ENCODE measurements at regions not wholly inside any gene's neighbourhood (a gene's known extent, or its start where the extent isn't known, plus 50 kb on each side); places are given as distances from the start of the nearest gene placed in this dataset.

GRCh38 chr1:116852910-116853309 is 56.8 kb upstream of the PTGFRN start:
- no peak for TF ChIP-seq CTCF (IDR thresholded peaks at IDR 0.05)
- no peak for TF ChIP-seq POLR2A (IDR thresholded peaks at IDR 0.05)
